Peyer's patch (tissue), 4 donors: ENCODE measurements at regions not wholly inside any gene's neighbourhood (a gene's known extent, or its start where the extent isn't known, plus 50 kb on each side); places are given as distances from the start of the nearest gene placed in this dataset.

Source experiments
- POLR2A ChIP-seq, 2 donors: fragments of 450-650 bp; IDR thresholded peaks; one replicate each; pipeline ENCODE4 v1.5.1; 2017; ENCODE audit warnings: antibody characterized with exemption in 2 of 2, mild to moderate bottlenecking in 2 of 2, moderate library complexity in 2 of 2
- TF ChIP-seq, protein P1 (sequence below), 6 experiments: fragments of 450-650 bp in 4 of 6; fragments of 200-600 bp in 2 of 6; sonication (generic) in 1 of 6; IDR thresholded peaks; one replicate each; pipeline ENCODE4 v1.5.1; 2017 to 2019; ENCODE audit warnings: antibody characterized with exemption in 6 of 6, mild to moderate bottlenecking in 3 of 6, moderate library complexity in 1 of 6

DNA sequence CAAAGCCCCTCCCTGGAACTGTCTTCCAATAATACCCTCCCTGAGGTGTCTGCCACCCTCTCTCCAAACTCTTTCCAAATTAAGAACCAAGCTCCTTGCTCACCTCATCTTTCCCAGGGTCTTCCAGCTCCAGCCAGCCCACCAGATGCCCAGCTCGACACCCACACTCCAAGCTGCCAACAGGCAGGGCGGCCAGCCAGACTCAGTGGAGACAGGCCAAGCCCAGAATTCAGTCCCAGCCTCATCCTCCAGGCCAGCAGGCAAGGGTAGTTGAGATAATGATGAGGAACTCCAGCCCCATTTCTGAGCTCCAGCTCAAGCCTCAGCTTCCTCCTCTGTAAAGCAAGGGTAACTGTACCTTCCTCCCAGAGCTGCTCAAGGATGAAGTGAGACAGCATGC is 132.9 kb downstream of the CHST1 start:
- TF ChIP-seq, protein P1, sequence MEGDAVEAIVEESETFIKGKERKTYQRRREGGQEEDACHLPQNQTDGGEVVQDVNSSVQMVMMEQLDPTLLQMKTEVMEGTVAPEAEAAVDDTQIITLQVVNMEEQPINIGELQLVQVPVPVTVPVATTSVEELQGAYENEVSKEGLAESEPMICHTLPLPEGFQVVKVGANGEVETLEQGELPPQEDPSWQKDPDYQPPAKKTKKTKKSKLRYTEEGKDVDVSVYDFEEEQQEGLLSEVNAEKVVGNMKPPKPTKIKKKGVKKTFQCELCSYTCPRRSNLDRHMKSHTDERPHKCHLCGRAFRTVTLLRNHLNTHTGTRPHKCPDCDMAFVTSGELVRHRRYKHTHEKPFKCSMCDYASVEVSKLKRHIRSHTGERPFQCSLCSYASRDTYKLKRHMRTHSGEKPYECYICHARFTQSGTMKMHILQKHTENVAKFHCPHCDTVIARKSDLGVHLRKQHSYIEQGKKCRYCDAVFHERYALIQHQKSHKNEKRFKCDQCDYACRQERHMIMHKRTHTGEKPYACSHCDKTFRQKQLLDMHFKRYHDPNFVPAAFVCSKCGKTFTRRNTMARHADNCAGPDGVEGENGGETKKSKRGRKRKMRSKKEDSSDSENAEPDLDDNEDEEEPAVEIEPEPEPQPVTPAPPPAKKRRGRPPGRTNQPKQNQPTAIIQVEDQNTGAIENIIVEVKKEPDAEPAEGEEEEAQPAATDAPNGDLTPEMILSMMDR (IDR thresholded peaks at IDR 0.05): no peak
- no peak for TF ChIP-seq POLR2A (IDR thresholded peaks at IDR 0.05)
